HepG2 (cell line): ENCODE measurements at regions not wholly inside any gene's neighbourhood (a gene's known extent, or its start where the extent isn't known, plus 50 kb on each side); places are given as distances from the start of the nearest gene placed in this dataset.

ENCODE experiments used
- ATAC-seq: fragments of 200-7000 bp; cut with Tn5 transposase; 3 replicates; pipeline ENCODE4 v1.9.1; 2020; ENCODE audit warnings: mild to moderate bottlenecking, moderate library complexity
- BruUV-seq: library from RNA; stranded (reverse); fragments of 400-500 nt; replicated peaks from 2 replicates; lab custom pipeline; 2021; lab: Mats Ljungman, UMichigan
- CTCF ChIA-PET: fragments of 300-600 bp; formaldehyde crosslinking; extraction: SDS; loops from one replicate; lab custom pipeline; 2021; ENCODE audit warnings: low total read pairs, inconsistent platforms, low intra/inter-chr PET ratio; lab: Yijun Ruan, JAX
- POLR2A ChIA-PET: fragments of 350-600 bp; sonication (Branson Sonifier 250); formaldehyde crosslinking; loops from one replicate; lab custom pipeline; 2020; ENCODE audit warnings: antibody characterized with exemption, inconsistent platforms; lab: Yijun Ruan, JAX
- DNase-seq: peaks from one replicate; pipeline ENCODE4 v3.0.0-alpha.2; 2015; ENCODE audit warnings: low spot score
- FAIRE-seq: peaks from 3 replicates; lab custom pipeline; 2011; peaks lifted over from hg19 to GRCh38; lab: Jason Lieb, UNC
- H2AFZ ChIP-seq: one replicate; pipeline ENCODE4 v1.6.1; 2011; ENCODE audit warnings: low read length, inconsistent platforms
- H3K27ac ChIP-seq: fragments of 300-600 bp; 3 replicates; pipeline ENCODE4 v1.8.0; 2011; ENCODE audit warnings: mixed run types, mild to moderate bottlenecking, mixed read lengths, low read length, inconsistent platforms; ENCODE audit not compliant: insufficient read depth; ENCODE audit errors: extremely low read length
- H3K27me3 ChIP-seq, 2 experiments: fragments of 200-600 bp in 1 of 2; 2 replicates in 1 of 2; 3 replicates in 1 of 2; pipeline versions ENCODE4 v1.6.0 to v1.8.0; 2011; ENCODE audit warnings: low read length in 2 of 2, mild to moderate bottlenecking in 2 of 2, moderate library complexity in 2 of 2, inconsistent platforms in 1 of 2; ENCODE audit not compliant: insufficient read depth in 2 of 2, control insufficient read depth in 1 of 2
- H3K36me3 ChIP-seq, 2 experiments: fragments of 200-600 bp in 1 of 2; replicated peaks in 1 of 2; 2 replicates in 1 of 2; 3 replicates in 1 of 2; pipeline versions ENCODE4 v1.5.1 to v1.8.0; 2011; ENCODE audit warnings: low read length in 2 of 2, inconsistent platforms in 1 of 2; ENCODE audit not compliant: insufficient read depth in 2 of 2, control insufficient read depth in 1 of 2
- H3K4me1 ChIP-seq: 2 replicates; pipeline ENCODE4 v1.5.1; 2012; ENCODE audit warnings: low read length, inconsistent platforms; ENCODE audit not compliant: insufficient read depth
- H3K4me2 ChIP-seq: 2 replicates; pipeline ENCODE4 v1.6.0; 2011; ENCODE audit warnings: low read depth, low read length, inconsistent platforms
- H3K4me3 ChIP-seq, 3 experiments: fragments of 200-600 bp in 1 of 3; sonication (generic), shearing (Covaris generic) in 1 of 3; replicated peaks in 1 of 3; 2 replicates each; pipeline ENCODE4 v1.5.1; 2011 to 2016; ENCODE audit warnings: low read length in 3 of 3, inconsistent platforms in 2 of 3, low read depth in 2 of 3, mild to moderate bottlenecking in 2 of 3, control low read depth in 1 of 3, mixed read lengths in 1 of 3; ENCODE audit not compliant: insufficient read depth in 1 of 3
- H3K79me2 ChIP-seq: one replicate; pipeline ENCODE4 v1.6.1; 2011; ENCODE audit warnings: low read length, inconsistent platforms; ENCODE audit not compliant: insufficient read depth
- H3K9ac ChIP-seq: 2 replicates; pipeline ENCODE4 v1.6.0; 2011; ENCODE audit warnings: mild to moderate bottlenecking, low read depth, low read length, inconsistent platforms; ENCODE audit not compliant: insufficient read depth
- H3K9me3 ChIP-seq: 2 replicates; pipeline ENCODE4 v1.5.1; 2012; ENCODE audit warnings: mild to moderate bottlenecking, low read length
- H4K20me1 ChIP-seq: 2 replicates; pipeline ENCODE4 v1.6.0; 2011; ENCODE audit warnings: inconsistent platforms, mild to moderate bottlenecking, low read length, moderate library complexity; ENCODE audit not compliant: insufficient read depth
- ATRX ChIP-seq: sonication (generic); formaldehyde crosslinking; IDR thresholded peaks from 2 replicates; pipeline ENCODE4 v1.4.0; 2020; ENCODE audit warnings: missing genetic modification reagents, borderline replicate concordance
- DR1 ChIP-seq: sonication (generic); formaldehyde crosslinking; IDR thresholded peaks from 2 replicates; pipeline ENCODE4 v1.8.0; 2021; ENCODE audit warnings: mild to moderate bottlenecking, missing genetic modification reagents, inconsistent platforms
- EHMT2 ChIP-seq: fragments of 200-600 bp; sonication (generic); IDR thresholded peaks from 2 replicates; pipeline ENCODE4 v1.7.0; 2017; ENCODE audit warnings: antibody characterized with exemption, low read depth, low read length, borderline replicate concordance
- NCOA2 ChIP-seq: sonication (generic); formaldehyde crosslinking; IDR thresholded peaks from 2 replicates; pipeline ENCODE4 v1.8.0; 2022; ENCODE audit warnings: inconsistent platforms
- NRL ChIP-seq: sonication (generic); formaldehyde crosslinking; IDR thresholded peaks from 2 replicates; pipeline ENCODE4 v1.5.0; 2020; ENCODE audit warnings: missing genetic modification reagents, mild to moderate bottlenecking, moderate library complexity, borderline replicate concordance
- ONECUT2 ChIP-seq: sonication (generic); formaldehyde crosslinking; IDR thresholded peaks from 2 replicates; pipeline ENCODE4 v1.4.0; 2020; ENCODE audit warnings: missing genetic modification reagents
- SETDB1 ChIP-seq: sonication (generic); formaldehyde crosslinking; IDR thresholded peaks from 2 replicates; pipeline ENCODE4 v1.5.1; 2020; ENCODE audit warnings: missing genetic modification reagents, mild to moderate bottlenecking, borderline replicate concordance
- SSRP1 ChIP-seq: IDR thresholded peaks from 2 replicates; pipeline ENCODE4 v1.6.1; 2016; ENCODE audit warnings: control low read depth
- ZNF124 ChIP-seq: sonication (generic); formaldehyde crosslinking; IDR thresholded peaks from 2 replicates; pipeline ENCODE4 v1.4.0; 2020; ENCODE audit warnings: missing genetic modification reagents
- WGBS: methylation state at CpG from one replicate; pipeline ENCODE4 v1.1.6; 2017; ENCODE audit warnings: low lambda C conversion rate; 5-methylcytosine and 5-hydroxymethylcytosine counted together
- in situ Hi-C: cut with HindIII; loops from 2 replicates; pipeline ENCODE4 v1.10.0; 2017; ENCODE audit warnings: low pct_unique_long_range_greater_than_20kb; ENCODE audit not compliant: extremely low pct_ligation_motif_present
- intact Hi-C: fragments of 100-400 bp; cut with micrococcal nuclease; formaldehyde crosslinking; loops from one replicate; pipeline ENCODE4 v1.10.0; 2022; ENCODE audit not compliant: unreplicated experiment
- TF ChIP-seq, protein P1 (sequence below): sonication (generic); formaldehyde crosslinking; IDR thresholded peaks from 2 replicates; pipeline ENCODE4 v1.9.0; 2022; ENCODE audit warnings: low read depth, missing genetic modification reagents
- TF ChIP-seq, protein P2 (sequence below): sonication (generic); formaldehyde crosslinking; IDR thresholded peaks from 2 replicates; pipeline ENCODE4 v1.5.0; 2020; ENCODE audit warnings: missing genetic modification reagents, mild to moderate bottlenecking, borderline replicate concordance
- TF ChIP-seq, protein P3 (sequence below): sonication (generic); formaldehyde crosslinking; IDR thresholded peaks from 2 replicates; pipeline ENCODE4 v1.8.0; 2022; ENCODE audit warnings: mild to moderate bottlenecking, missing genetic modification reagents, borderline replicate concordance
- TF ChIP-seq, protein P4 (sequence below), 2 experiments: IDR thresholded peaks; 2 replicates each; pipeline ENCODE4 v1.6.1; 2011 to 2012; ENCODE audit warnings: low read length in 2 of 2, borderline replicate concordance in 1 of 2, low read depth in 1 of 2, mild to moderate bottlenecking in 1 of 2, moderate library complexity in 1 of 2

DNA sequence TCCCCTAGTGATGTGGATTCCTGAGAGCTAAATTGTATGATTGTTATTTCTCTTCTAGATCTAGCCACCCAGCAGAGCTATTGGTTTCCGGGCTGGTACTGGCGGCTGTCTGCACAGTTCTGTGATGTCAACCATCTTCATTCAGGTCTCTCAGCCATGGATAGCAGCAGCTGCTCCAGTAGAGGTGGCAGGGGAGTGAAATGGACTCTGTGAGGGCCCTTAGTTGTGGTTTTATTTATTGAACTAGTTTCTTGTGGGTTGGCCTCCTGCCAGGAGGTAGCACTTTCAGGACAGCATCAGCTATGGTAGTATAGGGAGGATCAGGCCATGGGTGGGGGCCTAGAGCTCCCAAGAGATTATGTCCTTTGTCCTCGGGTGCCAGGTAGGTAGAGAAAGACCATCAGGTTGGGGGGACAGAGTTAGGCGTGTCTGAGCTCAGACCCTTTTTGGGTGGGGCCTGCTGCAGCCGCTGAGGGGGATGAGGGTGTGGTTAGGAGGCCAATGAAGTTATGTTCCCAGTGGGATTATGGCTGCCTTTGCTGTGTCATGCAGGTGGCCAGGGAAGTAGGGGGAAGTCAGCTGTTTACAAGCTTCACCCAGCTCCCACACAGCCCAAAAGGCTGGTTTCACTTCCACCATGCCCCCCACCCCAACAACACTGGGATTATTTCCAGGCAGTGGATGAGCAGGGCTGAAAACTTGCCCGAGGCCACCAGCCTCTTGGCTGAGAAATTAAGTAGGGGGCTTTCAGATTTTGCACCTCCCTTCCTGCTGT is 55.1 kb upstream of the RGS4 start (continued):
- TF ChIP-seq ONECUT2, result no peak
- no peak for TF ChIP-seq EHMT2

DNA sequence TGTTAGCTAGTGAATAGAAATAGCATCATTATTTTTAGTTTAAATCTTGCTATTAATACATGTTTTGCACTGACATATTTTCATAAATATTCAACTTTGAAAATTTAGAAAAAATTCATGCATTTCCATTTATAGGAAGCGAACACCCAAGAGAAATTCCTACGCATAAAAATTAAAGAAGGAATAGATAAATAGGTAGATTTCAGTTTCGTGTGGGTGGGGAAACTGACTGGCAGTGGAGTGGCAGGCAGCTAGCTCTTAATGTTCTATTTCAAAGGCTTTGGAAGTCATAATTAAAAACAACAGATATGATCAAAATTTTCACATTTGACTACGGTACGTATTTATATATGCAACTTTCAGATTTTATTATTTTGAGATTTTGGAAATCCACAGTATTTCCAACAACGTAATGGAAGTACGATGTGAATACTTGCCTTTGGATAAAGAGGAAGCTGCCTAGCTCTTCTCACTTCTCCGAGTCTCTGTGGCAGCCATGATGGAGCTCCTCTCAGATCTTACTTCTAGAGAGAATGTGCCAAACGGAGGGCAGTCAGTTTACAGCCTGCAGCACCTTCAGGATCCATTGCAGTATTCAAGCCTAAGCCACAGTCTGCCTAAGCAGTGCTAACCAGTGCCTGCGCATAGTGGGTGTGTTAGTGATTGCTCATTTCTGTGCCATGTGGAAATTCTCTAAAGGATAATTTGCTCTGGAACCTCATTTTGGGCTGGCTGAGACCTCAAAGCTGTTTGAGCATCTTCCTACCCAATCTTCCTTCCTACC is 62.9 kb upstream of the RGS4 start:
- Histone ChIP-seq H3K9me3 (no peaks in the 10 kb centered on the region), H3K27ac (no peak overlapping the region), H3K36me3 (no peaks in the 10 kb centered on the region), H3K9ac (no peak overlapping the region), H3K4me2 (no peak overlapping the region), H3K4me1 (no peaks in the 10 kb centered on the region), H3K79me2 (no peaks in the 10 kb centered on the region), H4K20me1 (no peaks in the 10 kb centered on the region), H3K27me3 (no peaks in the 10 kb centered on the region), H2AFZ (no peak overlapping the region), H3K4me3 (no peak overlapping the region)
- in situ Hi-C loops (no loop called here), intact Hi-C loops (no loop called here)
- ATAC-seq (no peak), DNase-seq (no peak), FAIRE-seq (no peak)
- CTCF ChIA-PET, result no interaction called here
- 23% methylated on average over 10 of the region's 10 CpGs for WGBS
- no TSS peak for BruUV-seq
- POLR2A ChIA-PET, result no interaction called here
- TF ChIP-seq SETDB1 (CRISPR knock-in tag), result no peak
- TF ChIP-seq DR1 (CRISPR knock-in tag), result no peak
- TF ChIP-seq, protein P1, sequence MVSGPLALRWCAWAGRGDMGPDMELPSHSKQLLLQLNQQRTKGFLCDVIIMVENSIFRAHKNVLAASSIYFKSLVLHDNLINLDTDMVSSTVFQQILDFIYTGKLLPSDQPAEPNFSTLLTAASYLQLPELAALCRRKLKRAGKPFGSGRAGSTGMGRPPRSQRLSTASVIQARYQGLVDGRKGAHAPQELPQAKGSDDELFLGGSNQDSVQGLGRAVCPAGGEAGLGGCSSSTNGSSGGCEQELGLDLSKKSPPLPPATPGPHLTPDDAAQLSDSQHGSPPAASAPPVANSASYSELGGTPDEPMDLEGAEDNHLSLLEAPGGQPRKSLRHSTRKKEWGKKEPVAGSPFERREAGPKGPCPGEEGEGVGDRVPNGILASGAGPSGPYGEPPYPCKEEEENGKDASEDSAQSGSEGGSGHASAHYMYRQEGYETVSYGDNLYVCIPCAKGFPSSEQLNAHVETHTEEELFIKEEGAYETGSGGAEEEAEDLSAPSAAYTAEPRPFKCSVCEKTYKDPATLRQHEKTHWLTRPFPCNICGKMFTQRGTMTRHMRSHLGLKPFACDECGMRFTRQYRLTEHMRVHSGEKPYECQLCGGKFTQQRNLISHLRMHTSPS, result no peak
- no peak for TF ChIP-seq ZNF124 (CRISPR knock-in tag)
- TF ChIP-seq, protein P2, sequence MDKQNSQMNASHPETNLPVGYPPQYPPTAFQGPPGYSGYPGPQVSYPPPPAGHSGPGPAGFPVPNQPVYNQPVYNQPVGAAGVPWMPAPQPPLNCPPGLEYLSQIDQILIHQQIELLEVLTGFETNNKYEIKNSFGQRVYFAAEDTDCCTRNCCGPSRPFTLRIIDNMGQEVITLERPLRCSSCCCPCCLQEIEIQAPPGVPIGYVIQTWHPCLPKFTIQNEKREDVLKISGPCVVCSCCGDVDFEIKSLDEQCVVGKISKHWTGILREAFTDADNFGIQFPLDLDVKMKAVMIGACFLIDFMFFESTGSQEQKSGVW (CRISPR knock-in tag), result no peak
- no peak for TF ChIP-seq NCOA2 (CRISPR knock-in tag)
- no peak for TF ChIP-seq NRL (CRISPR knock-in tag)
- TF ChIP-seq, protein P3, sequence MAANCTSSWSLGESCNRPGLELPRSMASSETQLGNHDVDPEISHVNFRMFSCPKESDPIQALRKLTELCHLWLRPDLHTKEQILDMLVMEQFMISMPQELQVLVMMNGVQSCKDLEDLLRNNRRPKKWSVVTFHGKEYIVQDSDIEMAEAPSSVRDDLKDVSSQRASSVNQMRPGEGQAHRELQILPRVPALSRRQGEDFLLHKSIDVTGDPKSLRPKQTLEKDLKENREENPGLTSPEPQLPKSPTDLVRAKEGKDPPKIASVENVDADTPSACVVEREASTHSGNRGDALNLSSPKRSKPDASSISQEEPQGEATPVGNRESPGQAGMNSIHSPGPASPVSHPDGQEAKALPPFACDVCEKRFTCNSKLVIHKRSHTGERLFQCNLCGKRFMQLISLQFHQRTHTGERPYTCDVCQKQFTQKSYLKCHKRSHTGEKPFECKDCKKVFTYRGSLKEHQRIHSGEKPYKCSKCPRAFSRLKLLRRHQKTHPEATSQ (CRISPR knock-in tag), result no peak
- no peak for TF ChIP-seq ATRX (CRISPR knock-in tag)
- TF ChIP-seq, protein P4, sequence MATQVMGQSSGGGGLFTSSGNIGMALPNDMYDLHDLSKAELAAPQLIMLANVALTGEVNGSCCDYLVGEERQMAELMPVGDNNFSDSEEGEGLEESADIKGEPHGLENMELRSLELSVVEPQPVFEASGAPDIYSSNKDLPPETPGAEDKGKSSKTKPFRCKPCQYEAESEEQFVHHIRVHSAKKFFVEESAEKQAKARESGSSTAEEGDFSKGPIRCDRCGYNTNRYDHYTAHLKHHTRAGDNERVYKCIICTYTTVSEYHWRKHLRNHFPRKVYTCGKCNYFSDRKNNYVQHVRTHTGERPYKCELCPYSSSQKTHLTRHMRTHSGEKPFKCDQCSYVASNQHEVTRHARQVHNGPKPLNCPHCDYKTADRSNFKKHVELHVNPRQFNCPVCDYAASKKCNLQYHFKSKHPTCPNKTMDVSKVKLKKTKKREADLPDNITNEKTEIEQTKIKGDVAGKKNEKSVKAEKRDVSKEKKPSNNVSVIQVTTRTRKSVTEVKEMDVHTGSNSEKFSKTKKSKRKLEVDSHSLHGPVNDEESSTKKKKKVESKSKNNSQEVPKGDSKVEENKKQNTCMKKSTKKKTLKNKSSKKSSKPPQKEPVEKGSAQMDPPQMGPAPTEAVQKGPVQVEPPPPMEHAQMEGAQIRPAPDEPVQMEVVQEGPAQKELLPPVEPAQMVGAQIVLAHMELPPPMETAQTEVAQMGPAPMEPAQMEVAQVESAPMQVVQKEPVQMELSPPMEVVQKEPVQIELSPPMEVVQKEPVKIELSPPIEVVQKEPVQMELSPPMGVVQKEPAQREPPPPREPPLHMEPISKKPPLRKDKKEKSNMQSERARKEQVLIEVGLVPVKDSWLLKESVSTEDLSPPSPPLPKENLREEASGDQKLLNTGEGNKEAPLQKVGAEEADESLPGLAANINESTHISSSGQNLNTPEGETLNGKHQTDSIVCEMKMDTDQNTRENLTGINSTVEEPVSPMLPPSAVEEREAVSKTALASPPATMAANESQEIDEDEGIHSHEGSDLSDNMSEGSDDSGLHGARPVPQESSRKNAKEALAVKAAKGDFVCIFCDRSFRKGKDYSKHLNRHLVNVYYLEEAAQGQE (IDR thresholded peaks at IDR 0.05; ENCODE audit: borderline replicate concordance in 1 of 2, low read depth in 1 of 2, low read length in 2 of 2), result no peak
- no peak for TF ChIP-seq SSRP1 (CRISPR knock-in tag)
